T-helper 17 cell (primary cell): ENCODE measurements at regions not wholly inside any gene's neighbourhood (a gene's known extent, or its start where the extent isn't known, plus 50 kb on each side); places are given as distances from the start of the nearest gene placed in this dataset.

Experiments
- ATAC-seq: fragments of 150-1000 bp; cut with Tn5 transposase; 2 replicates; pipeline ENCODE4 v1.10.0; 2021; ENCODE audit warnings: mild to moderate bottlenecking, moderate library complexity
- DNase-seq, 3 donors: peaks; one replicate each; pipeline versions ENCODE4 v3.0.0 to v3.0.0-alpha.2; 2020 to 2021
- H3K9me3 ChIP-seq: one replicate; pipeline ENCODE4 v1.7.0; 2013; ENCODE audit warnings: low read length, mild to moderate bottlenecking; ENCODE audit not compliant: control insufficient read depth, poor library complexity, severe bottlenecking
- H3K27ac Mint-ChIP-seq: one replicate; pipeline ENCODE4 v1.8.0; 2022; ENCODE audit warnings: mild to moderate bottlenecking, moderate library complexity, mixed read lengths
- H3K27me3 Mint-ChIP-seq: one replicate; pipeline ENCODE4 v1.8.0; 2022; ENCODE audit warnings: mixed read lengths
- H3K36me3 Mint-ChIP-seq: one replicate; pipeline ENCODE4 v1.8.0; 2022; ENCODE audit warnings: low read depth, mixed read lengths
- H3K4me1 Mint-ChIP-seq: one replicate; pipeline ENCODE4 v1.8.0; 2022; ENCODE audit warnings: mild to moderate bottlenecking, mixed read lengths
- H3K4me3 Mint-ChIP-seq: one replicate; pipeline ENCODE4 v1.8.0; 2022; ENCODE audit warnings: mild to moderate bottlenecking, moderate library complexity, mixed read lengths

DNA sequence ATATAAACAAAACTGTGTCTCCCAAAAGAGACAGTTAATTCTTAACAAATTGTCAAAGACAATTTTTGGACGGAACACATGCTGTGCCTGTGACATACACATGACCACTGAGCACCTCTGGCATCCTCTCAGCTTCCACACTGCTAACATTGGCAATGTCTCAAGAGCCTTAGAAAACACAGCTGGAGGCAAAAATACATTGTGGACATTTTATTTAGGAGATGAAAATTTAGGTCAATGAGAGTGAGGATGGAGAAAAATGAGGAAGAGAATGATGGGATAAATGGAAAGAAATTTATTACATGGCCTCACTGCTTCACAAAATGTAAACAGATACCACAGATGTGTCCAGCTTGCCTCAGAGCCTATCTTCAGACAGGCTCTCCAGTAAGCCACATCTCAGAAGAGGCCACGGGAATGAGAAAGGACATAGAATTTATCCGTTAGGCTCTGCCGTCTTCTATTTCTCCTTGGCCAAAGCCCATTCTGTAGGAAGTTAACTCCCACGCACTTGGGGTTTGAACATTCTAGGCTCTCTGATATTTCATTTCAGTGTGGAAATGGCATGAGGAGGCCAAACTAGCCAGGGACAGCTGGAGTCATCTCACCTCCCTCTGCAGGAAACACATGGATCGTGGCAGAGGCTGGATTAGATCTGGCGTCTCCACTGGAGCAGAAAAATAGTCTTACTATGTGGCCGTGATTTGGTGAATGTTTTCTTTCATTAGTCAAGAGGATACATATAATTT, 519.4 kb upstream of the DSEL start:
- no peaks in the 10 kb centered on the region for H3K4me1 Mint-ChIP-seq
- no peak for DNase-seq
- no peaks in the 10 kb centered on the region for H3K36me3 Mint-ChIP-seq
- no peaks in the 10 kb centered on the region for H3K27me3 Mint-ChIP-seq
- H3K9me3 ChIP-seq = no peaks in the 10 kb centered on the region
- ATAC-seq = no peak
- H3K4me3 Mint-ChIP-seq = no peak overlapping the region
- no peak overlapping the region for H3K27ac Mint-ChIP-seq

- no peaks in the 10 kb centered on the region for H3K9me3 ChIP-seq
- Mint-ChIP-seq H3K4me1 (no peaks in the 10 kb centered on the region), H3K36me3 (no peaks in the 10 kb centered on the region), H3K27ac (no peak overlapping the region), H3K4me3 (no peak overlapping the region), H3K27me3 (no peaks in the 10 kb centered on the region)
- no peak for DNase-seq
- no peak for ATAC-seq
Measured at GRCh38 chr18:68034296-68034695, 517.8 kb upstream of the DSEL start.

- H3K27me3 Mint-ChIP-seq = no peaks in the 10 kb centered on the region
- no peaks in the 10 kb centered on the region for H3K36me3 Mint-ChIP-seq
- H3K9me3 ChIP-seq = no peaks in the 10 kb centered on the region
- no peaks in the 10 kb centered on the region for H3K4me1 Mint-ChIP-seq
- no peak overlapping the region for H3K27ac Mint-ChIP-seq
- no peak overlapping the region for H3K4me3 Mint-ChIP-seq
- no peak for ATAC-seq
- no peak for DNase-seq
Measured at GRCh38 chr18:68033466-68033865, 516.9 kb upstream of the DSEL start.

- Mint-ChIP-seq H3K27me3 (no peaks in the 10 kb centered on the region), H3K4me1 (no peaks in the 10 kb centered on the region), H3K27ac (no peak overlapping the region), H3K36me3 (no peaks in the 10 kb centered on the region), H3K4me3 (no peak overlapping the region)
- no peak for DNase-seq
- no peaks in the 10 kb centered on the region for H3K9me3 ChIP-seq
- no peak for ATAC-seq
Measured at GRCh38 chr18:68024716-68025115, 508.2 kb upstream of the DSEL start.

- no peak for ATAC-seq
- Mint-ChIP-seq H3K27ac (no peak overlapping the region), H3K36me3 (no peaks in the 10 kb centered on the region), H3K27me3 (no peaks in the 10 kb centered on the region), H3K4me3 (no peak overlapping the region), H3K4me1 (no peaks in the 10 kb centered on the region)
- H3K9me3 ChIP-seq = no peaks in the 10 kb centered on the region
- no peak for DNase-seq
Measured at GRCh38 chr18:68017385-68017784, 500.9 kb upstream of the DSEL start.

DNA sequence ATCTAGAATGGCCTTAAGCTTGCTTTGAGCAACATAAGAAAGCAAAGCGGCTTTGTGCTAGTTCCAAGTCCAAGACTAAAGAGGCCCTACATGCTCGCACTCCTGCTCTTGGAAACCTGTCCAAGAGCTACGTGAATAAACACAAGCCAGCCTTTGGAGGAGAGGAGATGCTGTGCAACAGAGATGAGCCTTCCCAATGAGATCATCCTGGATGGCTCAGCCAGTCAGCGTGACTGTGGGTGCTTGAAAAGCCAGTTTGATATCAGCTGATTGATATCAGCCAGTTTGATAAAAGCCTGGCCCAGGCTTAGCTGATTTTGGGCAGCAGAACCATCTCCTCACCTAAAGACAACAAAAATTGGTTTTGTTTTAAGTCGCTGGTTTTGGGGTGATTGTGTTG, 481.0 kb upstream of the DSEL start:
- ATAC-seq = no peak
- no peak overlapping the region for H3K27ac Mint-ChIP-seq
- DNase-seq = no peak
- H3K36me3 Mint-ChIP-seq = no peaks in the 10 kb centered on the region
- no peaks in the 10 kb centered on the region for H3K4me1 Mint-ChIP-seq
- H3K9me3 ChIP-seq = no peaks in the 10 kb centered on the region
- H3K27me3 Mint-ChIP-seq = no peaks in the 10 kb centered on the region
- H3K4me3 Mint-ChIP-seq = no peak overlapping the region

DNA sequence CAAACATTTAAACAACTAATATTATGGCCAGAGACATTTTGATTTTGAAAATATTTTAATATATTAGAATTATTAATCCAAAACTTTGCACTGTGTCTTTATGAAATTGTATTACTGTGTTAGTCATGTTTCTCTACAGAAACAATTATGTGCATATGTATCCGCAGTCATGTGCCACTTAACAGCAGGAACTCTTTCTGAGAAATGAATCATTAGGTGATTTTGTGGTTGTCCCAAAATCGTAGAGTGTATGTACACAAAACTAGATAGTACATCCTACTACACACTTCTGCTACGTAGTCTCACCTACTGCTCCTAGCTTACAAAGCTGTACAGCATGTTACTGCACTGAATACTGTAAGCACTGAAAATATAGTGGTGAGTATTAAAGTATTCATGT, 479.2 kb upstream of the DSEL start:
- ATAC-seq = no peak
- no peak overlapping the region for H3K4me3 Mint-ChIP-seq
- H3K27me3 Mint-ChIP-seq = no peaks in the 10 kb centered on the region

GRCh38 chr18:67980241-67980640, 463.7 kb upstream of the DSEL start:
- no peaks in the 10 kb centered on the region for H3K27me3 Mint-ChIP-seq
- H3K9me3 ChIP-seq = no peaks in the 10 kb centered on the region
- no peak overlapping the region for H3K4me3 Mint-ChIP-seq
- no peaks in the 10 kb centered on the region for H3K36me3 Mint-ChIP-seq
- DNase-seq = no peak
- no peak for ATAC-seq
- H3K27ac Mint-ChIP-seq = no peak overlapping the region
- H3K4me1 Mint-ChIP-seq = no peaks in the 10 kb centered on the region

More for the DNA sequence above, 479.2 kb upstream of the DSEL start:
- DNase-seq = no peak
- no peaks in the 10 kb centered on the region for H3K9me3 ChIP-seq
- Mint-ChIP-seq H3K4me1 (no peaks in the 10 kb centered on the region), H3K27ac (no peak overlapping the region), H3K36me3 (no peaks in the 10 kb centered on the region)

DNA sequence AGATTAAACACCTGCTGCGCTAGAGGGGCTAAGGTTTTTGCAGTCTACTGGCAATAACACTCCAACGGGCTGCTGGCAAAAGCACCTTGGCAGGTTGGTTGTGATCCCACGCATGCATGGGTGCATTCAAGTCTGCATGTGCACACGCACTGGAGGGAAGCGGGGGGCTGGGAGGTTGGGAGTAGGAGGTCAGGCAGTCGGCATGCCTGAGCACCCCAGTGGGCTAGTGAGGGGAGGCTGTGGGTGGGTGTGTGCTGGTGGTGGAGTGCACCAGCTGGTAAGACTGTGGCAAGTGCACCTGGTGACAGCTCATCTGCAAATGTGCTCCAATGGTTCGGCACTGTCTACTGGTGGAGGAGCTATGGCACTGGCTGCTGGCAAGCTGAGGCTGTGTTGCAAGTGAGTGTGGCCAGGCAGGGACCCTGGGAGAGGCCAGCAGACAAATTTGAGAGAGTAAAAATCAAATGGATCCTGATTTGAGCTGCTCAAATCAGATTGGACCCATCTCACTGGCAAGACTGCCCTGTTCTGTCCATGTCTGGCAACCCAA, 460.6 kb upstream of the DSEL start:
- no peak overlapping the region for H3K27ac Mint-ChIP-seq
- H3K4me3 Mint-ChIP-seq = no peak overlapping the region
- H3K9me3 ChIP-seq = no peaks in the 10 kb centered on the region
- DNase-seq = no peak
- no peaks in the 10 kb centered on the region for H3K36me3 Mint-ChIP-seq
- no peaks in the 10 kb centered on the region for H3K27me3 Mint-ChIP-seq
- ATAC-seq = no peak
- no peaks in the 10 kb centered on the region for H3K4me1 Mint-ChIP-seq

DNA sequence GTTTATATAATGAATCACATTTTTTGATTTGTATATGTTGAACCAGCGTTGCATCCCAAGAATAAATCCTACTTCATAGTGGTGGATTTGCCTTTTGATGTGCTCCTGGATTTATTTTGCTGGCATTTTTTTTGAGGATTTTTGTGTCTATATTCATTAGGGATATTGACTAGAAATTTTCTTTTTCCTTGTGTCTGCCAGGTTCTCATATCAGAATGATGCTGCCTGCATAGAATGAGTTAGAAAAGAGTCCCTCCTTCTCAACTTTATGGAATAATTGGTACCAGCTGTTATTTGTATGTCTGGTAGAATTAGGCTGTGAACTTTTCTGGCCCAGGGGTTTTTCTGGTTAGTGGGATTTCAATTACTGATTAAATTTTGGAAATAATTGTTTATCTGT, 457.4 kb upstream of the DSEL start:
- no peak for ATAC-seq
- DNase-seq = no peak
- no peak overlapping the region for H3K4me3 Mint-ChIP-seq
- H3K27ac Mint-ChIP-seq = no peak overlapping the region
- no peaks in the 10 kb centered on the region for H3K27me3 Mint-ChIP-seq
- no peaks in the 10 kb centered on the region for H3K9me3 ChIP-seq
- no peaks in the 10 kb centered on the region for H3K4me1 Mint-ChIP-seq
- H3K36me3 Mint-ChIP-seq = no peaks in the 10 kb centered on the region

GRCh38 chr18:67969458-67969857, 452.9 kb upstream of the DSEL start:
- Mint-ChIP-seq H3K4me3 (no peak overlapping the region), H3K27me3 (no peaks in the 10 kb centered on the region), H3K27ac (no peak overlapping the region), H3K36me3 (no peaks in the 10 kb centered on the region), H3K4me1 (no peaks in the 10 kb centered on the region)
- DNase-seq = no peak
- ATAC-seq = no peak
- no peaks in the 10 kb centered on the region for H3K9me3 ChIP-seq

DNA sequence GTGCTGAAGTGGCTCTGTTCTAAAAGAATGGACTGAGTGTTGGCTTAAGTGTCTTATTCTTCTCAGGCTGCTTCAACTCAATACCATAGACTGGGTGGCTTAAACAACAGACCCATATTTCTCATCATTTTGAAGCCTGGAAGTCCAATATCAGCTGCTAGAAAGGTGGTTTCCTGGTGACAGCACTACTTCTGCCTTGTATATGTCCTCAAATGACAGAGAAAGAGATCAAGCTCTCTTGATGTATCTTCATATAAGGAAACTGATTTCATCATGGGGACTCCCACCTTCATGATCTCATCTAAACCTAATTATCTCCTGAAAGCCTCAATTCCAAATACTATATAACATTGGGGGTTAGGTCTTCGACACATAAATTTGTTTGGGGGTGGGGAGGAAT, 449.7 kb upstream of the DSEL start:
- H3K4me3 Mint-ChIP-seq = no peak overlapping the region
- ATAC-seq = no peak
- no peaks in the 10 kb centered on the region for H3K27me3 Mint-ChIP-seq
- no peak overlapping the region for H3K27ac Mint-ChIP-seq
- H3K9me3 ChIP-seq = no peaks in the 10 kb centered on the region
- H3K4me1 Mint-ChIP-seq = no peaks in the 10 kb centered on the region
- DNase-seq = no peak
- H3K36me3 Mint-ChIP-seq = no peaks in the 10 kb centered on the region

DNA sequence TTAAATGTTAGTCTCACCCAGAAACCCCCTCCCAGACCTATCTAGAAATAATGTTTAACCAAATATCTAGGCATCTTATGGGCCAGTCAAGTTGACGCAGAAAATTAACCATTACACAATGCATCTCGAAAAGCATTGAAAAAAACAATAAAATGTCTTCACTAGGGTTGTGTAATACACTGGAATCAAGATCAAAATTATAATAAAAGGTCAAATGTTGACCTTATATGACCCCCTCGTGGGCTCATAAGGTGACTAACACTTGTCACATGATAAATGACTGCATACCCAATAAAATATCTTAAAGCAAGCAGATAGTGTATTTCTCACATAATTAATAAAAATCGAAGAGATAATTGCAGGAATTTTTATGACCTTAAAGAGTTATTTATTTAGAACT, 447.9 kb upstream of the DSEL start:
- Mint-ChIP-seq H3K27me3 (no peaks in the 10 kb centered on the region), H3K4me1 (no peaks in the 10 kb centered on the region), H3K27ac (no peak overlapping the region), H3K36me3 (no peaks in the 10 kb centered on the region), H3K4me3 (no peak overlapping the region)
- no peaks in the 10 kb centered on the region for H3K9me3 ChIP-seq
- no peak for DNase-seq
- no peak for ATAC-seq

DNA sequence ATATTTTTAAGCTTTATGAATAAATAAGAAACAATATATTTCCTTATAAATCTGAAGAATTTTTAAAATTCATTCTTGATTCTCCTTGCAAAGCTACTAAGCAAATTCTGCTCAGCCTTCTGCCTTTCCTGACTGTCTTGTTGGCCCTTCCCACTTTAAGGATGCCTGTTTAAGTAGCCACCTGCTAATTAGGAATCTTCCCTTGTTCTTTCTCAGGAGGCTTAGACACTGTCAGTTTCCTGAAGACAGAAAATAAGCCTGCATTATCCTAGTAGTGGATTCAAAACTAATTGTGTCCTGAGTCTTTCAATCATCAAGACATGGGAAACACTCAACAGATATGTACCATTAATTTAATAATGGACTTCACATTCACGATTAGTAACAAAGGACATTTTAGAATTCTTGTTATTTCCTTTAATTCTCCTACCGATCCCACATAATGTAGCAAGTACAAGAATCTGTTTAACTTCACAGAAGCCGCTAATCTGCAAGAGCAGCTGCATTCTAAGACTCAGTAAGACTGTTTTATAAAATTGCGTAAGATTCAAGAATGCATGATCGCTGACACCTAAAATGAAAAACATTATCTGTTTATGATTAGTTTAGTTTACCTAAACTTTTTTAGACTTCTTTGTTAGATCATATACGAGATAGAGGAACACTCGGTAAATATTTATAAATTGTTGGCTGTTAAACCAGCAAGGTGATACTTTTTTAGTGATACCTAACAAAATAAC, 445.4 kb upstream of the DSEL start:
- Mint-ChIP-seq H3K4me3 (no peak overlapping the region), H3K27ac (no peak overlapping the region), H3K4me1 (no peaks in the 10 kb centered on the region), H3K27me3 (peaks cover 4% of the 10 kb centered on the region), H3K36me3 (no peaks in the 10 kb centered on the region)
- DNase-seq (no peak), ATAC-seq (no peak)
- no peaks in the 10 kb centered on the region for H3K9me3 ChIP-seq
